ENCODE measurements at regions not wholly inside any gene's neighbourhood (a gene's known extent, or its start where the extent isn't known, plus 50 kb on each side); places are given as distances from the start of the nearest gene placed in this dataset.

- TF ChIP-seq CTCF (IDR thresholded peaks at IDR 0.05) = no peak
- Histone ChIP-seq H3K4me1 (no peaks in the 10 kb centered on the region), H3K36me3 (no peaks in the 10 kb centered on the region), H3K27ac (no peak overlapping the region), H3K9me3 (no peaks in the 10 kb centered on the region), H3K27me3 (ENCODE audit: low read depth) (no peaks in the 10 kb centered on the region), H3K4me3 (no peak overlapping the region)
- no peak for DNase-seq
- intact Hi-C loops (cut with DNase I) = no loop called here
- ATAC-seq = no peak
These were observed 186.0 kb downstream of the TANC2 start for GRCh38 chr17:63151941-63152523.

- H3K9me3 ChIP-seq = no peaks in the 10 kb centered on the region
- no peaks in the 10 kb centered on the region for H3K4me1 ChIP-seq
- H3K27ac ChIP-seq = no peak overlapping the region
- H3K36me3 ChIP-seq = no peaks in the 10 kb centered on the region
- no peak for DNase-seq
- intact Hi-C loops (cut with DNase I) = no loop called here
- no peak for ATAC-seq
- no peak overlapping the region for H3K4me3 ChIP-seq
- no peak for TF ChIP-seq CTCF (IDR thresholded peaks at IDR 0.05)
- no peaks in the 10 kb centered on the region for H3K27me3 ChIP-seq (ENCODE audit: low read depth)
These were observed 187.5 kb downstream of the TANC2 start for GRCh38 chr17:63153488-63153887.

- Histone ChIP-seq H3K9me3 (no peaks in the 10 kb centered on the region), H3K27ac (no peak overlapping the region), H3K36me3 (no peaks in the 10 kb centered on the region), H3K27me3 (ENCODE audit: low read depth) (no peaks in the 10 kb centered on the region), H3K4me1 (no peaks in the 10 kb centered on the region), H3K4me3 (no peak overlapping the region)
- no peak for TF ChIP-seq CTCF (IDR thresholded peaks at IDR 0.05)
- ATAC-seq (no peak), DNase-seq (no peak)
- intact Hi-C loops (cut with DNase I) = no loop called here
These were observed 188.7 kb downstream of the TANC2 start for GRCh38 chr17:63154586-63155244.

GRCh38 chr17:63156986-63157385 is 191.0 kb downstream of the TANC2 start:
- H3K27ac ChIP-seq = no peak overlapping the region
- no peaks in the 10 kb centered on the region for H3K36me3 ChIP-seq
- ATAC-seq (no peak), DNase-seq (no peak)
- intact Hi-C loops (cut with DNase I) = no loop called here
- H3K9me3 ChIP-seq = no peaks in the 10 kb centered on the region
- H3K27me3 ChIP-seq (ENCODE audit: low read depth) = no peaks in the 10 kb centered on the region
- no peaks in the 10 kb centered on the region for H3K4me1 ChIP-seq
- no peak for TF ChIP-seq CTCF (IDR thresholded peaks at IDR 0.05)
- no peak overlapping the region for H3K4me3 ChIP-seq

- intact Hi-C loops (cut with DNase I) = no loop called here
- no peaks in the 10 kb centered on the region for H3K36me3 ChIP-seq
- DNase-seq = no peak
- H3K4me1 ChIP-seq = no peaks in the 10 kb centered on the region
- H3K27ac ChIP-seq = no peak overlapping the region
- no peaks in the 10 kb centered on the region for H3K9me3 ChIP-seq
- H3K4me3 ChIP-seq = no peak overlapping the region
- TF ChIP-seq CTCF (IDR thresholded peaks at IDR 0.05) = no peak
- ATAC-seq = no peak
- H3K27me3 ChIP-seq (ENCODE audit: low read depth) = no peaks in the 10 kb centered on the region
These were observed 196.5 kb downstream of the TANC2 start for GRCh38 chr17:63162406-63163157.
